Activated T-cell treated with anti-CD3 and anti-CD28 coated beads, Interleukin-2, amount 50 U/mL, for 72 hours (primary cell): ENCODE measurements at regions not wholly inside any gene's neighbourhood (a gene's known extent, or its start where the extent isn't known, plus 50 kb on each side); places are given as distances from the start of the nearest gene placed in this dataset.

Source experiments
- ATAC-seq, 2 donors: fragments of 150-1000 bp; cut with Tn5 transposase; replicated peaks in 1 of 2; 2 replicates each; pipeline ENCODE4 v1.10.0; 2021; ENCODE audit warnings: moderate library complexity in 2 of 2, mild to moderate bottlenecking in 1 of 2
- DNase-seq, 2 donors: peaks; one replicate each; pipeline ENCODE4 v3.0.0; 2021 to 2022; ENCODE audit warnings: mixed read lengths in 1 of 2
- H3K27ac Mint-ChIP-seq: one replicate; pipeline ENCODE4 v1.8.0; 2022; ENCODE audit warnings: mild to moderate bottlenecking, moderate library complexity, mixed read lengths
- H3K27me3 Mint-ChIP-seq: one replicate; pipeline ENCODE4 v1.8.0; 2022; ENCODE audit warnings: low read depth, mixed read lengths
- H3K36me3 Mint-ChIP-seq, 2 donors: one replicate each; pipeline ENCODE4 v1.8.0; 2022; ENCODE audit warnings: mixed read lengths in 2 of 2, mild to moderate bottlenecking in 1 of 2; ENCODE audit not compliant: insufficient read depth in 2 of 2
- H3K4me1 Mint-ChIP-seq: one replicate; pipeline ENCODE4 v1.8.0; 2022; ENCODE audit warnings: low read depth, mixed read lengths
- H3K4me3 Mint-ChIP-seq, 2 donors: one replicate each; pipeline ENCODE4 v1.8.0; 2022; ENCODE audit warnings: mild to moderate bottlenecking in 2 of 2, mixed read lengths in 2 of 2, moderate library complexity in 2 of 2
- H3K9me3 Mint-ChIP-seq, 2 donors: one replicate each; pipeline ENCODE4 v1.8.0; 2022; ENCODE audit warnings: mixed read lengths in 2 of 2

GRCh38 chr9:80866576-80867227, 822.6 kb downstream of the TLE1 start:
- Mint-ChIP-seq H3K27ac (no peak overlapping the region), H3K9me3 (peaks cover 7 to 19% of the 10 kb centered on the region in 2 donors), H3K27me3 (no peaks in the 10 kb centered on the region), H3K4me1 (no peaks in the 10 kb centered on the region), H3K36me3 (peaks cover 0 to 2% of the 10 kb centered on the region in 2 donors), H3K4me3 (no peak overlapping the region)
- ATAC-seq, result no peak
- no peak for DNase-seq

- H3K9me3 Mint-ChIP-seq, result peaks cover 7 to 19% of the 10 kb centered on the region in 2 donors
- ATAC-seq (no peak), DNase-seq (no peak)
- no peaks in the 10 kb centered on the region for H3K4me1 Mint-ChIP-seq
- H3K27me3 Mint-ChIP-seq, result no peaks in the 10 kb centered on the region
- no peak overlapping the region for H3K4me3 Mint-ChIP-seq
- peaks cover 0 to 2% of the 10 kb centered on the region in 2 donors for H3K36me3 Mint-ChIP-seq
- no peak overlapping the region for H3K27ac Mint-ChIP-seq
Observed at GRCh38 chr9:80866121-80866520, 823.2 kb downstream of the TLE1 start.

DNA sequence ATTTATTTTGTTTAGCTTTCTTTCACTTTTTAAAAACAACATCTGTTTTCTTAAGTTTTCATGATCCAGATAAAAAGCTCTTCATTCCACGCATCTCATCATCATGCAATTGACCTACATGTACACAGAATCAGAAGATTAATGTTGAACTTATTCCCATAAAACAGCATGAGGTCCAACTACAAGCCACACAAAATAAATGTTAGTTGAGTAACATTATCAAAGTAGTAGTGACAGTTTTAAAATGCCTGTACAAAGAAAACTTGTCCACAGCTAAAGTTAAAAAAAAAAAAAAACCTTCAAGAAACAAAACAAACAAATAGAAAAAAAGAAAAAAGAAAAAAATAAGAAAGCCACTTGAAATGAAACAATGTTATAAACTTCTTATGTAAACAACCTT, 846.3 kb downstream of the TLE1 start:
- no peaks in the 10 kb centered on the region for H3K27me3 Mint-ChIP-seq
- H3K27ac Mint-ChIP-seq, result no peak overlapping the region
- no peaks in the 10 kb centered on the region for H3K4me1 Mint-ChIP-seq
- peaks cover 7% of the 10 kb centered on the region in 2 donors for H3K9me3 Mint-ChIP-seq
- DNase-seq (no peak), ATAC-seq (no peak)
- H3K36me3 Mint-ChIP-seq, result no peaks in the 10 kb centered on the region
- no peak overlapping the region for H3K4me3 Mint-ChIP-seq

DNA sequence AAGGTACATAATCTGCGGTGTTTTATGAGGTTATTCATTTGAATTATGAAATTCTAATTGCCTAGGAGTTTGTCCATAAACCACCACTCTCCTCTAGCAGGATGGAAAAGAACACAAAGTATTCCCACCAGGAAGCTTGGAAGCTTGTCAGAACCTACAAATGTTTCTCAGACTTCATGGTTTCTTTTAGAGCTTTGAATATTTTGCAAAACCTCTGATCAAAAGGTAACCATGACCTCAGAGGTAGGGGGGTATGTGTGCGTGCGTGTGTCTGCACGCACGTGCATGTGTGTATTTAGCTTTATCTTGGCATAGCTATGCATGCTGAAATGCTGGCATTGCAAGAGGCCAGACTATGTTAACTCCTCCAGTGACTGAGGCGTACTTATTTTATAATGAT, 847.0 kb downstream of the TLE1 start:
- Mint-ChIP-seq H3K27me3 (no peaks in the 10 kb centered on the region), H3K4me1 (no peaks in the 10 kb centered on the region), H3K4me3 (no peak overlapping the region), H3K36me3 (no peaks in the 10 kb centered on the region), H3K27ac (no peak overlapping the region), H3K9me3 (peaks cover 6% of the 10 kb centered on the region in 2 donors)
- DNase-seq, result no peak
- ATAC-seq, result no peak

- Mint-ChIP-seq H3K9me3 (peaks cover 6% of the 10 kb centered on the region in 2 donors), H3K27ac (no peak overlapping the region), H3K36me3 (no peaks in the 10 kb centered on the region), H3K4me3 (no peak overlapping the region), H3K27me3 (no peaks in the 10 kb centered on the region), H3K4me1 (no peaks in the 10 kb centered on the region)
- ATAC-seq, result no peak
- no peak for DNase-seq
Observed at GRCh38 chr9:80841888-80842287, 847.5 kb downstream of the TLE1 start.

DNA sequence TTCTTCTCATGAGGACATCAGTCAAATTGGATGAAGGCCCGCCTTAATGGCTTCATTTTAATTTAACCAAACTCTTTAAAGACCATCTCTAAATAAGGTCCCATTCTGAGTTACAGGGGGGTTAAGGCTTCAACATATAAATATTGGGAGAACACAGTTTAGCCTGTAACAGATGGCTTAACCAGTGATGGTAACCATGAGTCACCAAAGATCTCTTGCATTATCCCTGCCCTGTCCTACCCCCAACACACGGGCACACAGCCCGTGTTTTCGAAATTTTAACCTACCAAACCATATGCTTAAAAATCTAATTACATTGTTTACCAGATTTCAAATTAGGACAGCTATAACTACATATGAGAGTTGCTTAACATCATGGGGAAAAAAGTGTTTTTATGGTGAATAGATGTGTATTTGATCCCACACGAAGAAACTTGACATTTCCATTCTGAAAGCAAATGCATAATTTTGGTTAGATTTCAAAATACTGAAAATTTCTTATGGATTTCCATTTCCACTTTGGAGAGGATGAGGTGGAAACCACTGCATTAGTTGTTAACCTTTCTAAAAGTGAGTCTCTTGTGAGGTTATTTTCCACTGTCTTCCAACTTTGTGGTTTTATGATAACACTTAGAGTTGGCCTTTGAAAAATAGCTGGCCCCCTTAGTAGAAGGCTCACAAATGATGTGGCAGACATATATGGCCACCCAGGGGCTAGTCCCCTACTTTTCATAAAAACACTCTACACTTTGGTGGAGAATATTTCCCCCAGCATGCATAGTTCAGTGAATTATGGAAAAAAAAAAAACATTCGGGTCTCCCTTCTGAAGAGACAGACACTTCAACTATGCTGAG, 849.3 kb downstream of the TLE1 start:
- Mint-ChIP-seq H3K4me3 (no peak overlapping the region), H3K9me3 (peaks cover 4% of the 10 kb centered on the region in 2 donors), H3K27me3 (no peaks in the 10 kb centered on the region), H3K27ac (no peak overlapping the region), H3K4me1 (no peaks in the 10 kb centered on the region), H3K36me3 (no peaks in the 10 kb centered on the region)
- DNase-seq (no peak), ATAC-seq (no peak)

DNA sequence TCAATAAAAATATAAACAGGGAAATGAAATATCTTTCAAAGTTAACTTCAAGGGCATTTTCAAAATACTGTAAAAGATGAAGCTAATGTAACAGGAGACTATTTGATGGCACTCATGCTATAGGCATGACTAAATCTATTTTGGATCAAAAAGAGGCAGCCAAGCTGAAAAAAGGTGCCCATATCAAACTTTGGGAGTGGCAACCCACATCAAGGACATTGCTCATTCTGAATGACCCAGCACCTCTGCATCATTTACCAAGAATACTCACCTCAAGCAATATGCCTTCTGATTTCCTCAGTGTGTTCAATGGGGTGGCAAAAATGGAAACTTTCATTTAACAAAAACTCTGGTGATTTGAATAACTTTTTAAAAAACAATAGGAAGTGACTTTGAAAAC, 853.3 kb downstream of the TLE1 start:
- DNase-seq (no peak), ATAC-seq (no peak)
- no peaks in the 10 kb centered on the region for H3K4me1 Mint-ChIP-seq
- H3K4me3 Mint-ChIP-seq, result no peak overlapping the region
- H3K36me3 Mint-ChIP-seq, result no peaks in the 10 kb centered on the region
- H3K9me3 Mint-ChIP-seq, result peaks cover 5% of the 10 kb centered on the region in 2 donors
- no peak overlapping the region for H3K27ac Mint-ChIP-seq
- H3K27me3 Mint-ChIP-seq, result no peaks in the 10 kb centered on the region

DNA sequence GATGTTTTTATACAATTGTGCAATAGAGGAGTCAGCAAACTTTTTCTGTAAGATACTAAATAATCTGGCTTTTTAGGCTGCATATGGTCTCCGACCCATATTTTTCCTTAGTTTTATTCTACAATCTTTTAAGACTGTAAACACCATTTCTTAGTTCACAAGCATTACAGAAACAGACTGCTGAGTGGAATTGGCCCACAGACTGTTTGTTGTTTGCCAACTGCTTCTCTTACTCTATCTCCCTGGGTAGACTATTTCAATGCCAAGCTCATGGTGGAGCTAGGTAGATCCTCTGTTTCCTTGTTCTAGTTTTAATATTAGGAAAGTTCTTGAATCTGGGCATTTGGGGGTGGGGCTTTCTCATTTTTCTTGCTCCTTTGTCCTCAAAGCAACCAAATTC, 857.6 kb downstream of the TLE1 start:
- Mint-ChIP-seq H3K4me1 (no peaks in the 10 kb centered on the region), H3K9me3 (peaks cover 5 to 6% of the 10 kb centered on the region in 2 donors), H3K27ac (no peak overlapping the region), H3K27me3 (no peaks in the 10 kb centered on the region), H3K36me3 (no peaks in the 10 kb centered on the region), H3K4me3 (no peak overlapping the region)
- DNase-seq, result no peak
- ATAC-seq, result no peak

GRCh38 chr9:80811656-80812055, 877.7 kb downstream of the TLE1 start:
- no peak for ATAC-seq
- H3K4me3 Mint-ChIP-seq, result no peak overlapping the region

DNA sequence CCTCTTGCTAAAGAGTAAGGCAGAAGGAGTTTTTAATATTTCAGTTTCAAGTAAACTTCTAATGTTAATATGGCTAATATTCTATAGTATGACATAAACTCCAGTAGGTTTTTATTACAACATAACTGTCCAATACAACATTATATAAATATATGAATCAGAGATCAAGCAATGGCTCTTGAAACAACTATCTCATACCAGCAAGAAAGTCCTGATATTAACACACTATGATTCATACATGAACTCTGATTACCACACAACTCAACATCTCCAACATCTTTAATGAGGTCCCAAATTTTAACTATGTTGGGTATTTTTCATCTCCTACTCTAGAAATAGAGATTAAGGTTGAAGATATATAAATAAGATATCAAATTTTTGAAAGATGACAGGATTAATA, 878.3 kb downstream of the TLE1 start:
- Mint-ChIP-seq H3K4me1 (no peaks in the 10 kb centered on the region), H3K27me3 (no peaks in the 10 kb centered on the region), H3K4me3 (no peak overlapping the region), H3K36me3 (peaks cover 0 to 1% of the 10 kb centered on the region in 2 donors), H3K9me3 (peaks cover 0 to 6% of the 10 kb centered on the region in 2 donors), H3K27ac (no peak overlapping the region)
- DNase-seq, result no peak
- ATAC-seq, result no peak

More at GRCh38 chr9:80811656-80812055, 877.7 kb downstream of the TLE1 start:
- Mint-ChIP-seq H3K9me3 (peaks cover 0 to 6% of the 10 kb centered on the region in 2 donors), H3K27me3 (no peaks in the 10 kb centered on the region), H3K4me1 (no peaks in the 10 kb centered on the region), H3K36me3 (no peaks in the 10 kb centered on the region), H3K27ac (no peak overlapping the region)
- no peak for DNase-seq

DNA sequence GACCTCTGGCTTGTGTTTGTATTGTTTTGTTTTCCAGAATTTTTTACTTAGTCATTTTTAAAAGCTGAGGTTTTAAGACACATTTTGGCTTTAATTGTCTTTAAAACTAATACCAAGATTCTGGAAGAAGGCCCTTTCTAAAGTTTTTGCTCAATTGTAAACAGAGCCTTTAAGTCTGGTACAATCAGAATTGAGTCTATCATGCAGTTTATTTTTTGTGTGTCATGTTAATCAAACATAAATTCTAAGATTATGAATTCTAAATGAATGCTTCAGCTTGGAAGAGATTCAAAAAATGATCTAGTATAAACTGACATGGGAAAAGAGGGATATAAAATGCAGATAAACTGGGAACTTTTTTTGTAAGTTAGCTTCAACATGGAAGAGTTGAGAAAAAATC, 882.7 kb downstream of the TLE1 start:
- Mint-ChIP-seq H3K4me1 (no peaks in the 10 kb centered on the region), H3K36me3 (peaks cover 0 to 1% of the 10 kb centered on the region in 2 donors), H3K27ac (no peak overlapping the region), H3K9me3 (peaks cover 4 to 5% of the 10 kb centered on the region in 2 donors), H3K4me3 (no peak overlapping the region), H3K27me3 (no peaks in the 10 kb centered on the region)
- DNase-seq, result no peak
- no peak for ATAC-seq

- peaks cover 8% of the 10 kb centered on the region in 2 donors for H3K9me3 Mint-ChIP-seq
- no peak overlapping the region for H3K27ac Mint-ChIP-seq
- no peak for ATAC-seq
- no peaks in the 10 kb centered on the region for H3K4me1 Mint-ChIP-seq
- no peaks in the 10 kb centered on the region for H3K27me3 Mint-ChIP-seq
- H3K36me3 Mint-ChIP-seq, result peaks cover 0 to 1% of the 10 kb centered on the region in 2 donors
- no peak overlapping the region for H3K4me3 Mint-ChIP-seq
- DNase-seq, result no peak
Observed at GRCh38 chr9:80804873-80805272, 884.5 kb downstream of the TLE1 start.

- H3K27me3 Mint-ChIP-seq, result no peaks in the 10 kb centered on the region
- no peaks in the 10 kb centered on the region for H3K4me1 Mint-ChIP-seq
- no peak overlapping the region for H3K4me3 Mint-ChIP-seq
- H3K9me3 Mint-ChIP-seq, result peaks cover 4 to 11% of the 10 kb centered on the region in 2 donors
- ATAC-seq (no peak), DNase-seq (no peak)
- H3K27ac Mint-ChIP-seq, result no peak overlapping the region
- no peaks in the 10 kb centered on the region for H3K36me3 Mint-ChIP-seq
Observed at GRCh38 chr9:80797831-80798688, 891.3 kb downstream of the TLE1 start.
